ENCODE measurements at regions not wholly inside any gene's neighbourhood (a gene's known extent, or its start where the extent isn't known, plus 50 kb on each side); places are given as distances from the start of the nearest gene placed in this dataset.

DNA sequence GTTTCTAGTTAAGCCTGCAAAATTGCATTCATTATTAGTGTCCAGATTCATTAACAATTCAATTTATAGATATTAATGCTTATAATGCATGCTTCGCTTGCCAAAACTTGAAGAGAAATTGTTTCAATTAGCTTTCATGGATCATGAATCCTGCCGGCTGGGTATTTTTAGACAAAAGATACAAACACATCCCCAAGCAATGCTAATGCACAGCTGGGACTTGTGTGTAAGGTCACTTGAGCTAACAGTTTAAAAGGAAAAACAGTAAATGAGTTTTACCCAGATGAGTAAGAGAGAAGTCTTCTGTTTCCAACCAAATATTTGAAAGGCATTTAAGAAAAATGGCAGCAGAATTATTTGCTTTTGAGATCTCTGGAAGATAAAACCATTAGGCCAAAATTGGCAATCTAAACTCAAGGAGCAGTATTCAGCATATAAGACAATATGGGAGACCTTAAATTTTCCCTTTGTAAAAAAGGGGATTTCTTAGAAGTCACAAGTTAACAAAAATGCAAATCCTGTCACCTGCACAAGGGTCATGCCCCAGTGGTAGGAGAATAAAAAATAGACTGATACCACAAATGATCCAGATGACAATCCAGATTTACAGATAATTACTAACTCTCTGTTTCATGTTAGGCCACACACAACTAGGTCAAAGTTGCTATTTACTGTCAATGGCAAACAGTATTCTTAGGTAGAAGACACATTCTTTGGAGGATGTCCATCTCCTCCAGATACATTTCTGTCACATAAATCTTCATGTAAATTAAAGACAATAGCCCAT lies 418.4 kb upstream of the PMFBP1 start:
- peak; percentile 40; the same call in 1 of the 2 replicates for TF ChIP-seq GATA3 (IDR thresholded peaks at IDR 0.05; ENCODE audit: low read depth, low read length)
- TF ChIP-seq GATA2 (IDR thresholded peaks at IDR 0.05; ENCODE audit: low read depth, low read length) = no peak

DNA sequence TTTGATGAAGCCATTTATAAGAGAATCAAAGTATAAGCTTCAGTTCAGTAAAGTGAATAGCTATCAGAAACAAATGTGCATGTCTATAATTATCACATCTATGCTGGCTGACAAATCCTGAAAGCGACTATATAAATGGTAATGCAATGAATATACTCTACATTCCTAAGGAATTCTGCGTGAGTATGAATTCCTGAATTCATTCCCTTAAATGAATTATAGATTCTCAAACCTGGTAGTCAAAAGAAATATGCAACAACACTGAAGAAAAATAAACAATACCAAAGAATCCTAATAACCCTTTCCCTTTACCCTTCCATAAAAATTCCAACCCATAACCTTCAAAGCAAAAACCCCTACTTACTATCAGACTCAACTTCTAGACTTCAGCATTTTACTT lies 416.6 kb upstream of the PMFBP1 start:
- TF ChIP-seq GATA2 (IDR thresholded peaks at IDR 0.05; ENCODE audit: low read depth, low read length) (no peak), GATA3 (IDR thresholded peaks at IDR 0.05; ENCODE audit: low read depth, low read length) (no peak)

DNA sequence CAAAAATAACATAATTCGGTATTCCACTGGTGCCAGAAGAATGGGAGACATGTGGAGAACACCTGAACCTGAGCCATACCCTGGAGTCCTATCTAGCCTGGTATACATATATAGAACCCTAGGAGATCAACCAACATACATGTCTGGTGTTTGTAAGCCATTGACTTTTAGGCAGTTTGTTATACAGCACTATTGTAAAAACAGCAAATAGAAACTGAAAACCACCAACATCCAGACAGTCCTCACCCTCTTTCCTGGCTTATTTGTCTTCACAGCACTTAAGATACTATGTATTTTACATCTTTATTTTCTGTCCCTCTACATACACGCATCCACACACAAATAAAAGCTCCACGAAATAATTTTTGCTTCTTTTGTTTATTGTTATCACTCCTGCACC lies 404.2 kb upstream of the PMFBP1 start:
- no peak for TF ChIP-seq GATA2 (IDR thresholded peaks at IDR 0.05; ENCODE audit: low read depth, low read length)
- TF ChIP-seq GATA3 (IDR thresholded peaks at IDR 0.05; ENCODE audit: low read depth, low read length) = no peak

DNA sequence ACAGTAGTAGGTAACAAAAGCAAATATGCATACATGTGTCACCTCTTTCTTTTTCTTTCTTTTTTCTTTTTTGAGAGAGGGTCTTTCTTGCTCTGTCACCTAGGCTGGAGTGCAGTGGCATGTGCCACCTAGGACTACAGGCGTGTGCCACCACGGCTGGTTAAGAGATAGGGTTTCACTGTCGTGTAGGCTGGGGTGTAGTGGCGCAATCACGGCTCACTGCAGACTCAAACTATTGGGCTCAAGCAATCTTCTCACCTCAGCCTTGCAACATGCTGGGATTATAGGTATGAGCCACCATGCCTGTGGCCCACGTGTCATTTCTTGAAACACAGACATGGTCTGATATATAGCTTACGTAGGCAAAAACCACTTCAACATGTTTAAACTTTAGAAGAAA lies 397.7 kb upstream of the PMFBP1 start:
- TF ChIP-seq GATA2 (IDR thresholded peaks at IDR 0.05; ENCODE audit: low read depth, low read length) (no peak), GATA3 (IDR thresholded peaks at IDR 0.05; ENCODE audit: low read depth, low read length) (no peak)

DNA sequence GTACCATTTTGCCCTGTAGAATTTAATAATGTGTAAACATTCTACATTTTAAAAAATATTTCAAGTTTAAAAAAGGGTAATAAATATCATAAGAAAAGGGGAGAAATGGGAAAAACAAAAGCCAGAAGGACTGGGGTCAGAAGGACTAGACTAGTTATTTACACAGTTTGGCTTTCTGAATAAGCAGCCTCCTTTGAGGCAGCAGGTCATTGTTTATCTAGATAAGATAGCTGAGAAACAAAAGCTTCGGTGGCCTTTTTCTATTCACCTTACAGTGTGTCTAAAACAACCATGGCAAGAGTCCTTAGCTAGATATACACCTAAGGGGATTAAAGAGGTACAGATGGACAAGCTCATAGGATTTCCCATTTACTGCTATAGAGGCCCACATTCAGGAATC lies 396.5 kb upstream of the PMFBP1 start:
- TF ChIP-seq GATA2 (IDR thresholded peaks at IDR 0.05; ENCODE audit: low read depth, low read length) = no peak
- TF ChIP-seq GATA3 (IDR thresholded peaks at IDR 0.05; ENCODE audit: low read depth, low read length) = no peak

DNA sequence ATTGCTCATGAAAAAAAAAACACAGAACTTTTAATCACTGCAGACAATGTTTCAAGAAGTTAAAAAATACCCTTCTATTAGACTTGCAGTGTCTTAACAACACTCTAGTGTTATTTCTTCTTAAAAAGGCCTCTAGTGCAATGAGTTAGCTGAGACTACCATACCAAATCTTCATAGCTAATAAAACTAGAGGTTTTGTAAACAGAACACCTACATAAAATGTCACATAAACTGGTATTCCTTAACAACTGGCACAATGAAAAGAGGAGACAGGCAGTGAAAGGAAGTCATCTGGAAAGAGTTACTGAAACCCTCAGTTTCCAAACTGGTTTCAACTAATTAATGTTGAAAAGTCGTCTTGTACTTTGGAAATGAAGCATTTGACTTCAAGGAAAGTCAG lies 394.2 kb upstream of the PMFBP1 start:
- TF ChIP-seq GATA2 (IDR thresholded peaks at IDR 0.05; ENCODE audit: low read depth, low read length) (no peak), GATA3 (IDR thresholded peaks at IDR 0.05; ENCODE audit: low read depth, low read length) (no peak)

DNA sequence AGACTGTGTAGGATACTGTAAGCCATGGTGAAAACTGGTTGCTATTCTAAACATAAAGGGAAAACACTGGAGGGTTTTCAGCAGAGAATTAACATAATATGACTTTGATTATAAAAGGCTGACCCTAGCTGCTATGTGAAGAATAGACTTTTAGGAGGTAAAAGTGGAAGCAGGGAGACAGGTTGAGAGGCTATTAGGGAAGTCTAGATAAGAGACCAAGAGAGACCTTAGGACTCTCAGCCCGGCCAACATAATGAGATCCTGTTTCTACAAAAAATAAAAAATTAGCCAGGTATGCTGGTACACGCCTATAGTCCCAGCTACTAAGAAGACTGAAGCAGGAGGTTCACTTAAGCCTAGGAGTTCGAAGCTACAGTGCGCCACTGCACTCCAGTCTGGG lies 393.2 kb upstream of the PMFBP1 start:
- no peak for TF ChIP-seq GATA2 (IDR thresholded peaks at IDR 0.05; ENCODE audit: low read depth, low read length)
- TF ChIP-seq GATA3 (IDR thresholded peaks at IDR 0.05; ENCODE audit: low read depth, low read length) = no peak

DNA sequence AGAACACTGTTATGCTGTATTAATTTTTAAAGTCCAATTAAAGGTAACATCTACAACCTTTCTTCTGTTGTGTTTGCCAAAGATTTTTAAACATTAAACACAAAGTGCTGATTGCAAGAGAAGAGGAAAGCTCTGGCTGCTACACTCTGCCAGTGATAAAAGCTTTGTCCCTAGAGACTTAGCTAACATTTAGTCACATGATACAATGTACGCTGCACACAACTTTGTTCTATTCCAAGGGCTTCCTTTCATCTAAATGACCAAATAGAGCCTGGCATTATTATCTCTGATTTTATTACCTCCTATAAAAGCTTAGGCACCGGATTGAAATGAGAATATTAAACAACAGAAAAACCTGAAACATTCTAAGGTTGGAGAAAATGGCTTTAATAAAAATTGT lies 388.7 kb upstream of the PMFBP1 start:
- TF ChIP-seq GATA2 (IDR thresholded peaks at IDR 0.05; ENCODE audit: low read depth, low read length) = no peak
- TF ChIP-seq GATA3 (IDR thresholded peaks at IDR 0.05; ENCODE audit: low read depth, low read length) = no peak

DNA sequence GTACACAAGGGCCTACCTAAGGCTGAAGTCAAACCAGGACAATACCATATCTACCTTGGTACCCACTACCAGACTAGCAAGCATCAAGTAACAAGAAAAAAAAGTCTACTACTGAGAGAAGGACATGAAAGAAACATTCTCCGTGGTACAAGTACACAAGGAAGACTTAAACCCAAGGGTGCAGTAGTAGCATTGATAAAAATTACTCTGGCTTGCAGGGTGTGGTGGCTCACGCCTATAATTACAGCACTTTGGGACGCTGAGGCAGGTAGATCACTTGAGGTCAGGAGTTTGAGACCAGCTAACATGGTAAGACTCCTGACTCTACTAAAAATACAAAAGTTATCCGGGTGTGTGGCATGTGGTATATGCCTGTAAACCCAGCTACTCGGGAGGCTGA lies 386.5 kb upstream of the PMFBP1 start:
- no peak for TF ChIP-seq GATA2 (IDR thresholded peaks at IDR 0.05; ENCODE audit: low read depth, low read length)

DNA sequence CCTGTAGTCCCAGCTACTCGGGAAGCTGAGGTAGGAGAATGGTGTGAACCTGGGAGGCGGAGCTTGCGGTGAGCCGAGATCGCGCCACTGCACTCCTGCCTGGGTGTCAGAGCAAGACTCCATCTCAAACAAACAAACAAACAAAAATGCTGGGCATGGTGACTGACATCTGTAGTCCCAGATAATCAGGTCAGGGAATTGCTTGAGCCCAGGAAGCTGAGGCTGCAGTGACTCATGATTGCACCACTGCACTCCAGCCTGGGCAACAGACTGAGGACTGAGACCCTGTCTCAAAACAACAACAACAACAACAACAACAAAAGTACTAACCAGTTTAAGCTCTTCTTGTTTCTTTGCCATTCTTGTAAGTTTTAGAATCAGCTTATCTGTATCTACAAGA lies 383.0 kb upstream of the PMFBP1 start:
- TF ChIP-seq GATA3 (IDR thresholded peaks at IDR 0.05; ENCODE audit: low read depth, low read length) = no peak

DNA sequence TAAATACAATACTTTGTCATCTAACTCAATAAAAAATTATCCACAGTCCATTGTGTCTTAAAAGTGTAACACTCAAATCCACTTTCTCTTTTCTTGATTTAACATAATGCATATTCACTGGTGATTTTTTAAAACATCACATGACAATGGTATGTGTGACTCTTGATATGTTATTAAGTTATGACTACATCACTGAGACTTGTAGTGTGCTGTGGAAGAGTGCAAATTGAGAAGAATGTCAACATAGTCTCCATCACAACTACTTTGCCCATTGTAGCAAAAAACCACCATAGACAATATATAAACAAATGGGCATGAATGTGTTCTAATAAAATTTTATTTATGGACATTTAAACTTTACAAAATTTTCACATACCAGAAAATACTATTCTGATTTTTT lies 380.7 kb upstream of the PMFBP1 start:
- TF ChIP-seq GATA3 (IDR thresholded peaks at IDR 0.05; ENCODE audit: low read depth, low read length) = no peak
- no peak for TF ChIP-seq GATA2 (IDR thresholded peaks at IDR 0.05; ENCODE audit: low read depth, low read length)

DNA sequence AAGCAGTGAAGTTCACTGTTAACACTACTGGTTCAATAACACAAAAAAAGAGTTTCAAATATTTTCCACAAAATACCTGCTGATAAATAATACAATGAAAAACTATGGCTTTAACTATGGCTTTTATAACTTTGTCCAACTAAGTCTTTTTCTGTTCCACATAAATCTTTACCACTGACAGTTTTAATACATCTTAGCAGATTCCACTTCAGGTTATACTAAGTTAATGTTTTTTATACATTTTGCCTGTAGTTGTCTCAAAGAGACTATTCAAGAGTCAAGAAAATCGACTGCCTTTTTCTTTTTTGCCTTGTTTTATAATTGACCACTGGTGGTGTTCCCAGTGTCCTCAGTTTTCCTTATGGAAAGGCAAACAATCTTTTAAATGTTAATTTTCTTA lies 379.7 kb upstream of the PMFBP1 start:
- TF ChIP-seq GATA2 (IDR thresholded peaks at IDR 0.05; ENCODE audit: low read depth, low read length) (no peak), GATA3 (IDR thresholded peaks at IDR 0.05; ENCODE audit: low read depth, low read length) (no peak)

DNA sequence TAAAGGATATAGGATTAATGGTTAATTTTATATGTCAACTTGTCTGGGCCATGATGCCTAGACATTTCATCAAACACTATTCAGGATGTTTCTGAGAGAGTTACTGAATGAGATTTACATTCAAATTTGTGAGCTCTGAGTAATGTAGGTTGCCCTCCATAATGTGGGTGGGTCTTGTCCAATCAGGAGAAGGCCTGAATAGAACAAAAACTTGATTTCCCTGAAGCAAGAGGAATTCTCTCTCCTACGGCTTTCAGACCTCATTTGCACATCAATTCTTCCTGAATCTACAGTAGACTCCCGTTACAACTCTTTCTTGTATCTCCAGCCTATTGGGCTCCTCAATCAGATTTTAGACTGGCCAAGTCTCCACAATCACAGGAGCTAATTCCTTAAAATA lies 377.9 kb upstream of the PMFBP1 start:
- TF ChIP-seq GATA3 (IDR thresholded peaks at IDR 0.05; ENCODE audit: low read depth, low read length) (no peak), GATA2 (IDR thresholded peaks at IDR 0.05; ENCODE audit: low read depth, low read length) (no peak)

DNA sequence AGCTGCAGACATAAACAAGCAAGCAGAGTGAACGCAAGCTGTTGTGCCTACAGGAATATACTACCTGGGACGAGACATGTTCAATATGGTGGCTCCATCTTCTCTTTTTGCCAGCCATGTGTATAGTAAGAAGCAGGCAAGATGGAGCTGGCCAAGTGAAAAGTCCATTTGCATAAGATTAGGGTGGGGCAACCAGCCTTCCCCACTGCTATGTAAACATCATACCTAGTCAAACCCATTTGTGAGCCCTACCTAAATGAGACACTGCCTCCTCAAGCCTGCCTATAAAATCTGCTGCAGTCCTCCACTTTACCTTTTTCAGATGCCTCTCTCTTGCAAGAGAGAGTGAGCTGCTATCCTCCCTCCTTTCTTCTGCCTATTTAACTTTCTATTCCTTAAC lies 370.1 kb upstream of the PMFBP1 start:
- TF ChIP-seq GATA3 (IDR thresholded peaks at IDR 0.05; ENCODE audit: low read depth, low read length) (no peak), GATA2 (IDR thresholded peaks at IDR 0.05; ENCODE audit: low read depth, low read length) (no peak)

DNA sequence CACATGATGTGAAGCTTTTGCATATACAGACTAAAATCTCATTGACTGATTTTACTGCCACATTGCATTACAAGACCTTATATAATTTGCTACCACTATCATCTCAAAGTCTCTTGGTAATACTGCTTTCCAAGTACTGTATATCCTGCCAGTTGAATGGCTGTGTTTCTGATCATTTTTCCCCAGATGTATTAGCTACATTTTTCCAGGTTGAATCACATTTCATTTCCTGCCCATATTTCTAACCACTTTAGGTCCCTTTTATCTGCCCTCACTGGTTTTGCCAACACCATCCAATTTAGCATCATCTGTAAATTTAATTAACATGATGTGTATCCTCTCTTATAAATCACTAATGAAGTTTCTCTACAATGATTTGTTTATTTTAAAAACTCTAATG lies 365.7 kb upstream of the PMFBP1 start:
- no peak for TF ChIP-seq GATA2 (IDR thresholded peaks at IDR 0.05; ENCODE audit: low read depth, low read length)
- TF ChIP-seq GATA3 (IDR thresholded peaks at IDR 0.05; ENCODE audit: low read depth, low read length) = no peak
